Suppressor macrophage treated with lipopolysaccharide for 1 hour (primary cell): ENCODE measurements at regions not wholly inside any gene's neighbourhood (a gene's known extent, or its start where the extent isn't known, plus 50 kb on each side); places are given as distances from the start of the nearest gene placed in this dataset.
A peak's percentile ranks its signal among the peaks of the same experiment; 100 is the strongest.

Source experiments
- DNase-seq, 3 donors: peaks; one replicate each; pipeline ENCODE4 v3.0.0-alpha.2; 2020 to 2022

- peak in 1 of 3 donors; percentile 49 for DNase-seq
Observed at GRCh38 chr6:166747644-166748595, 120.9 kb upstream of the RPS6KA2 start.

DNA sequence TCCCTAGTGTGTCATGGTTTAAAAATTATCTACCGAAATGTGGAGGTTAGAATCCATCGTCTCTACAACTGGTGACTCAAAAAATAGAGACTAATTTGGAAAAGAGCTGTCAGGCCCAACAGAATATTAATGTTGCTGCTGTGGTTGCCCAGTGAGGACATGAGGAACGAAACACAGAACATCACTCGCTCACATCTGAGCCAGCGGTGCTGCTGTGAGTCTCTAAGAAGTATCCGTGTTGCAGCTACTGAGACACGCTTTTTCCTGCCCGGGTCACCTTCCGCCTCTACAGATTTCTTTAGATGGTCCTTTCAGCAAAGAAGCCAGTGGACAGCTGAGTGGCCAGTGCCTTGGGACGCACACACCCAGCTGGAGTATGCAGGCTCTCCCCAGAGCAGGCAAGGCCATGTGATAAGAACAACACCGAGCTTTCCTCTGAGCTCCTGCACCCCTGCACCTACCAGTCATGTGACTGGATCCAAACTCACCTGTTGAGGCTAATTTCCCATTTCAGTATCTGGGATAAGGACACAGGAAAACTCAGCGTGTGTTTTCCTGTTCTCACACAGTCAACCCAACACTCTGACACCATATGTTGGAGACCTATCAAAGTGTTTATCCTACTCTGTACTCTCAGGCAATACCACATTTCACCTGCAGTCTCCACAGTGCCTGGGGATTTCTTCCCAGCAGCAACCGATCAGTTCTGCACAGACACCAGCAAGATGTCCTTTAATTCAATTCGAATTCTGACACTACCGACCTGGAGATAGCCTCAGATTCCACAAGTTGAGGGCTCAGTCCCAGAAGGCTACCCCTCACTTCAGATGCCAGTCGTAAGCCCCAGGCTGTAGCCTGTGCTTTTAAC lies 119.0 kb upstream of the RPS6KA2 start:
- no peak for DNase-seq

DNA sequence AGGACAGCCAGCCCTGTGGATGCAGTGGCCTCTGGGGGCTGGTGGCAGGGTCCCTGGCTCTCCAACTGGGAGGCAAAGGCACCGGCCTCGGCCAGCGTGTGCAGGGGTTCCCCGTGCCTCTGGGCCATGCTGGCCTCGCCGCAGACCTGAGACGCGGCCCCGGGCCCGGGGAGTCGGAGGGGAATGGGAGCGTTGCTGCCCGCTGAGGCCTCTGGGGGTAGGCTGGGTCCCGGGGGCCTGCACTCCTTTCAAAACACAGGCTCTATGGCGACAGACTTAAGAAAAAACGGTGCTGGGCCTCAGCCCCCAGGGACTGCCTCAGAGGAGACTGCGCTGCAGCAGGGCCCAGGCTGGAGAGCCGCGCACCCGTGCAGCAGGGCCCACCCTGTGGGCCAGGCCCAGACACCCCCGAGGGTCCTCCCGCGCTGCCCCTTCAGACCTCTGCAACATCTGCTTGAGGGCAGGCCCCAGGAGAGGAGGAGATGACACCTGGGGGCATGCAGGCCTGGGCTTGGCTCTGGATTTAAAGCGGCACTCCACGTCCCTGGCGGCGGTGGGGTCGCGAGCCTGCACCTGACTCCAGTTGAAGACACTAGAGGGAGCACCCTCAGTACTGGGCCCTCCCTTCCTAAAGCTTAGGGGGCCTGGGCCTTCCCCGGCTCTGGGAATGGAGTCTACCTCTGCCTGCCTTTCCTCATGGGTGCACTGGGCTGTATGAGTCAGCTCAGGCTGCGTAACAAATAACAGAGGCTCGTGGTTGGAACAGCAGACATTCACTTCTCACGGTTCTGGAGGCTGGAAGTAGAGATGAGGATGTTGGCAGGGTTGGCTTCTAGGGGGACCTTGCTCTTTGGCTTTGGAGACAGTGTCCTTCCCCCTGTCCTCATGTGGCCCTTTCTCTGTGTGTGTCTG lies 117.4 kb upstream of the RPS6KA2 start:
- no peak for DNase-seq

GRCh38 chr6:166743406-166744222 lies 116.6 kb upstream of the RPS6KA2 start:
- no peak for DNase-seq

DNA sequence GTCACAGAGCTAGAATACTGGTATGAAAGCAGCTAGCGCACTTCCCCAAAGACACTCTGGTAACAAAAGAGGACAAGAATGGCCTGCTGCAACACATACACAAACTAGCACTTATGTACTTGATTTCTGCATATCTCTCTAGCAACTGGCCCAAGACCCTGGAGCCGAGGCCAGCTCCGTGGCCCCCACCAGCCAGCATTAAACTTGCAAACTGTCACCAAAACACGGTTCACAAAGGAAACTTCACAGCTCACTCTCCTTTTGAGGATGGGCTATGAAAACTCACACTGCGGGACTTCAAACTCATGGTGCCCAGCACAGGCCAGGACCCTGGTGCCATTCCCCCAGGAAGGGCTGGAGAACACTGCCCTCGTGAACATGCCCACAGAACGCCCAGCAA lies 115.9 kb upstream of the RPS6KA2 start:
- DNase-seq = no peak

GRCh38 chr6:166739976-166740318 lies 112.9 kb upstream of the RPS6KA2 start:
- DNase-seq = no peak

DNA sequence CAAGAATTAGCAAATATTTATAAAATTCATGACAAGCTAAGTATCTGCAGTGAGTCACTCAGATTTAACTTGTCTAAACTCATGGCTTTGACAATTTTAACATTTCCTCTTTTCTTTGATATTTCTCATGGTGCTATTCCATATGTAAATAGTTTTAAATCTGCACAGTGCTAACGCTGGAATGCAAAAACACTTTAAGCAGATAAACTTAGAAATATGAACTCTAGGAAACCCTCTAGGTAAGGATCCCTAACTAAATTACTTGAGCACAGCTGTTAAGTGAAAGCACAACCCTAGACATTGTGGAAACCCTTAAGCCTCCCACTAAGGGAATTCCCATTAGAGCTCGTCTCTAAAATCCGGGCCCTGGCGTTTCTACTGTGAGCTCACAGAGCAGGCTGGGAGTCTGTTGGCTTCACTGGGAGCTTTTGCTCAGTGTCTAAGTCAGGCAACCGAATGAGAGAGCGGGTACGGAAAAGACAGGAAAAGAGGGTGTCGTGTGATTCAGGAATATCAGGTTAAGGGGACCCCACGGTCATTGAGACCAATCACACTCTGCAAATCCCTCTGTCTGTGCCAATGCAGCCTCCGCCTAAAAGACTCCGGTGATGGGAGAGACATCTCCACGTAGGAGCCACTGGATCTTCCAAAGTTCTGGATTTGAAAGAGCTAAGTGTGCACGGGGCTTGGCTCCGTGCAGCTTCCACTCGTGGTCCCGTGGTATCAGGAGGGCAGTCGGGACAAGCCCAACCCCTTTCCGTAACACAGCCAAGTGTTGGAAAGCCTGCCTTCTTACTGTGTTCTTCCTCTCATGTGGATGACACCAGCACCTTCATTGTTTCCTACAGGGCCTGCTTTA lies 112.3 kb upstream of the RPS6KA2 start:
- peak; percentile 61 to 62 (median 62) for DNase-seq

GRCh38 chr6:166738386-166739116 lies 111.5 kb upstream of the RPS6KA2 start:
- DNase-seq = peak; percentile 49 to 67 (median 65)

- no peak for DNase-seq
Observed at GRCh38 chr6:166737261-166737660, 110.2 kb upstream of the RPS6KA2 start.

DNA sequence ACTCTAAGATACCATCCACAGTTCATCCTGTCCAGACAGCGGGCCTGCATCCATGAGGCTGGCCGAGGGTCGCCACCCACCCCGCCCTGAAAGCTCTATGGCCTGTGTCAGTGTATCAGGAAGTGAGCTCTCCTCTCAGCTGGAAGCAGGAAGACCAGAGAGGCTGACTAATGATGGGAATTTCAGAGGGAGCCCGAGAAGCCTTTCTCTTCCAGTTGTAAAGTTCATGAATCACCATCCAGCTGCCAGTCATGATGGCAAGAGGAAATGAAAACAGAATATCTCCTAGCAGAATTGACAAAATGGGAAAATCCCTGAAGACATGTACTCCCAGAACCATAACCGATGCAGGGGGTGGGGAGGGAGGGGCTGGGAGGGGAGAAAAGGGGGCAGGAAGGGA lies 109.6 kb upstream of the RPS6KA2 start:
- peak; percentile 87 to 93 (median 88) for DNase-seq

- DNase-seq = no peak
Observed at GRCh38 chr6:166733900-166734299, 106.8 kb upstream of the RPS6KA2 start.

GRCh38 chr6:166729658-166730057 lies 102.6 kb upstream of the RPS6KA2 start:
- no peak for DNase-seq

DNA sequence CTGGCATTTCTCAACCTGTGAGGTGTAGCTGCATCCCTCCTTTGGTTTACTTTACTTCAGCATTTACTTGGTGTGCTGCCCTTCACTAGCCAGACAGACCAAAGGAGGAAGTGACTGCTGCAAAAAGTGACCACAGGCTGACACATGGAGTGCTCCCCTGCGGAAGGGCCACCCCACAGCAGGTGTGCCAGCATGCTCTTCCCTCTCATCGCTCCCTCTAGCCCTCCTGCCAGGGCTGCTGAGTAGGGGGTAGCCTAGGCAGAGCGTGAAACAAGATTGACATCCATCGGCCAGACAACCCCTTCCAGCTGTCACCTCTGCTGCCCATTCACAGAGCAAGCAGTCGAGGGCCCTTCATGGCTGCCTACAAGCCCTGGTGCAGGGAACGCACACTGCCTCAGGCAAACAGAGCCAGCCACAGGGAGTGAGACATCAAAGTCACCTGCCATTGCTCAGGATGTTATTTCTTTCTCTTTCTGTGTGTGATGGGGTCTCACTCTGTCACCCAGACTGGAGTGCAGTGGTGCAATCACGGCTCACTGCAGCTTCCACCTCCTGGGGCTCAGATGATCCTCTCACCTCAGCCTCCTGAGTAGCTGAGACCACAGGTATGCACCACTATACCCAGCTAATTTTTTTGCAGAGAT lies 102.0 kb upstream of the RPS6KA2 start:
- no peak for DNase-seq

GRCh38 chr6:166726201-166726600 lies 99.2 kb upstream of the RPS6KA2 start:
- DNase-seq = no peak

DNA sequence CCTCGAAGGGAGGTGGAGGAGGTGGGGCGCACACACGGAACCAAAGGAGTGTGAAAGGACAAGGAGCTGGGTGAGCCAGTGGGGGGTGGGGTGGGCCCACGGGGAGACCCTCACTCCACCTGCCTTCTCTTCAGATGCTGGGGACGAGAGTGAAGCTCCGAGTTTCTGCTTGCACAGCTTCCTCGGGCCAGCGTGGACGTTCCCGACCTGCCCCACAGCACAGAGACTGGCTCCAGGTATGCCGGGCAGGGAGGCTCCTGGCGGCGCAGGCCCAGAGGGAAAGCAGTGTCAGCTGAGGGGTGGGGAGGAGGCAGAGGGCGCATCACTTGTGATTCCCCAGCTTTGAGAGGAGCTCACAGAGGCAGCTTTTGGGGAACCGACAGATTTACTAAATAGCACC lies 98.5 kb upstream of the RPS6KA2 start:
- DNase-seq = no peak

DNA sequence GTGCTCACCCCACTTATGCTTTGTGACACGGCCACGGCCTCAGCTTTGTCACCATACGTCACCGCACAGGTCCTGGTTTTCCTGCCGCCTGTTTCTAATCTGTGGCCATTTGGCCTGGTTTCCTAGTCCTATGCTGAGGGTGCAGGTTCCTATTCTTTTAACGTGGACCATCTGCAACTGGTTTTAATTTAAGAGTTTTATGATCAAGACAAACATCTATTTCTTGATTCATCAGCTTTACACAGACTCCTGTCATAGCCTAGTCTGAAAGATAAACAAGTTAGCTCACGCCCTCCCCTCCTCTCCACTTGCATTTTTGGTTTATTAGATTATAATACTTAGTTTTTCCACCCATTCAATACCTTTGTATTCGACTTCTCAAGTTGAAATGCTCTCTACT lies 97.5 kb upstream of the RPS6KA2 start:
- DNase-seq = no peak

DNA sequence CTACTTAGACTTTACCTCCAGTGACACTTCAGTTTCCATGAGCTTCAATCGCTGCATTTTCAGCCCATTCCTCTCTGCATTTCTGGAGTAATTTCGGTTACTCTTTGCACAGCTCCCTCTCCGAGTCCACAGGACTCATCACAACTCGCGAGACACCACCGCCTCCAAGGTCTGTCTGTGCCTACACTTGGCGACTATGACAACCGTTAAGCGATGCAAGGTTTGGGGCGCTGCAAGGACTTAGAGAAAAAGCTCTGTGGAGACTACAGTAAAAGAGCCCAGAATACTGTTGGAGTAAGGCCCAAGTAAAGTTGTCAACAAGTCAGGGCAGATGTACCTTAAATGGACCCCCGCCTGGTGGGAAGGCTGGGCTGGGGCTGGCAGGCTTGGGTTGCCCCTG lies 95.7 kb upstream of the RPS6KA2 start:
- no peak for DNase-seq

DNA sequence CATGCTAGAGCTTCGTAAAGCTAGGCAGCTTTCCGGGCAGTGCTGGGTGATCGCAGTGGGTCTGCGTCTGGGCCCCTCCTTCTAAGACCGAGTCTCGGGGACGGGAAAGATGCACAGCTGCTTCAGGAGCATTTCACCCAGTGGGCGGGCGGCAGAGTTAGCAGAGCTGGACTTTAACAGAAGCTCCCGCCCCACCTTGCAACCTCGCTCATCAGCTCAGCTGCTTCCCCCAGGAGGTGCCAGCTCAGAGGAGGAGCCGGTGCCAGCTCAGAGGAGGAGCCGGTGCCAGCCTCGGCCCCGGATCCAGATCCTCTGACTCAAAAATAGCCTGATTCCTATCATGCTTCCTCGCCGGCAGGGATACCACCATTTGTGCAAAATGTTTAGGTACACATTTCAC lies 94.5 kb upstream of the RPS6KA2 start:
- DNase-seq = no peak

GRCh38 chr6:166720856-166721255 lies 93.8 kb upstream of the RPS6KA2 start:
- DNase-seq = no peak

DNA sequence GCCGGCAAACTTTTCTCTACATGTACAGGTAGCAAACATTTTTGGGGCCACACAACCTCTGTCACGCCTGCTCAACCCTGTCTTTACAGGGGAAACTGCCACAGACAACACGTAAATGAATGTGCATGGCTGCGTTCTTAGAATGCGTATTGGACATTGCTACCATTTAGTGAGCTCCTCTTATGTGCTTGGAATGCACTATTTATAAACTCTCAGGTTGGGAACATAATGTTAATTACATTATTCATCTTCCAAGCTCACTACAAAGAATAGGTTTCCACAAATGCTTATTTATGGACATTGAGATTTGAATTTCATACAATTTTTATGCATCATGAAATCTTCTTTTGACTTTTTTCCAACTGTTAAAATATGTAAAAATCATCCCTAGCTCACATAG lies 92.0 kb upstream of the RPS6KA2 start:
- DNase-seq = no peak
